DMS 273 (cell line): ENCODE measurements at regions not wholly inside any gene's neighbourhood (a gene's known extent, or its start where the extent isn't known, plus 50 kb on each side); places are given as distances from the start of the nearest gene placed in this dataset.

Experiments
- DNase-seq: peaks from one replicate; lab custom pipeline; 2025; ENCODE audit not compliant: unreplicated experiment; lab: John Stamatoyannopoulos, UW

- peak; percentile 66 for DNase-seq
Measured at GRCh38 chr7:12456506-12456905, 52.8 kb upstream of the VWDE start.

- DNase-seq = peak; percentile 79
Measured at GRCh38 chr7:12458520-12459131, 55.0 kb upstream of the VWDE start.

GRCh38 chr7:12467837-12468236 is 64.2 kb upstream of the VWDE start:
- no peak for DNase-seq

- DNase-seq = no peak
Measured at GRCh38 chr7:12469568-12469967, 65.9 kb upstream of the VWDE start.

- DNase-seq = no peak
Measured at GRCh38 chr7:12470930-12471329, 67.3 kb upstream of the VWDE start.

GRCh38 chr7:12474035-12474434 is 70.4 kb upstream of the VWDE start:
- DNase-seq = no peak

GRCh38 chr7:12475362-12476063 is 71.8 kb upstream of the VWDE start:
- DNase-seq = peak; percentile 14

- no peak for DNase-seq
Measured at GRCh38 chr7:12477620-12478019, 74.0 kb upstream of the VWDE start.

GRCh38 chr7:12481722-12482121 is 78.1 kb upstream of the VWDE start:
- no peak for DNase-seq

- no peak for DNase-seq
Measured at GRCh38 chr7:12485845-12486244, 82.2 kb upstream of the VWDE start.

- DNase-seq = no peak
Measured at GRCh38 chr7:12488341-12488740, 82.2 kb upstream of the SCIN start.

GRCh38 chr7:12490107-12490688 is 80.3 kb upstream of the SCIN start:
- DNase-seq = peak; percentile 70

GRCh38 chr7:12490940-12491339 is 79.6 kb upstream of the SCIN start:
- DNase-seq = no peak

GRCh38 chr7:12491526-12491925 is 79.0 kb upstream of the SCIN start:
- DNase-seq = no peak

- DNase-seq = peak; percentile 61
Measured at GRCh38 chr7:12493407-12493806, 77.1 kb upstream of the SCIN start.

GRCh38 chr7:12493863-12494686 is 76.4 kb upstream of the SCIN start:
- DNase-seq = no peak

- peak; percentile 11 for DNase-seq
Measured at GRCh38 chr7:12494687-12495024, 75.9 kb upstream of the SCIN start.

- peak; percentile 86 for DNase-seq
Measured at GRCh38 chr7:12496901-12497674, 73.4 kb upstream of the SCIN start.

GRCh38 chr7:12504149-12504548 is 66.4 kb upstream of the SCIN start:
- DNase-seq = no peak

GRCh38 chr7:12508005-12508404 is 62.5 kb upstream of the SCIN start:
- DNase-seq = no peak

GRCh38 chr7:12508554-12508953 is 62.0 kb upstream of the SCIN start:
- no peak for DNase-seq
